HG03135 (cell line): ENCODE measurements at regions not wholly inside any gene's neighbourhood (a gene's known extent, or its start where the extent isn't known, plus 50 kb on each side); places are given as distances from the start of the nearest gene placed in this dataset.

Source experiments
- ATAC-seq: cut with Tn5 transposase; IDR thresholded peaks from one replicate; pipeline ENCODE4 v1.9.1; 2021; ENCODE audit warnings: mild to moderate bottlenecking, moderate library complexity; ENCODE audit not compliant: unreplicated experiment

- ATAC-seq = no peak
Observed at GRCh38 chr2:215522237-215522636, 86.4 kb upstream of the FN1 start.

DNA sequence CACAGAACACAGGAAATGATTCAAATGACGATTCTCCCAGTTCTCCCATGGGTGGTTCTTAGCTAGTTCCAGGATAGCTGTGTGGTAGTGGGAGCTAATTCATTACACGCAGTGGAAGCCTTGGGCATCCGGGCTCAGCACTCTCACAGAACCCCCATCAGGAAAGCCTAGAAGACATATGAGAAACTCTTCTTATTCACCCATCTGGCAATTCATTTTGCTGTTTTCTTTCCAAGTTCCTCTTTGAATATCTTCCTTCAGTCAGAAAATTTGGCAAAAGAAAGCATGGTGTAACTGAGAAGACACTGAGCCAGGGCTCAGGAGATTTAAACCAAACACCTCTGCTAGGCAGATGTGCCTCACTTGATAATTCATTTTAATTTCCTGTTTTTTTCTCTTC is 85.2 kb upstream of the FN1 start:
- no peak for ATAC-seq

DNA sequence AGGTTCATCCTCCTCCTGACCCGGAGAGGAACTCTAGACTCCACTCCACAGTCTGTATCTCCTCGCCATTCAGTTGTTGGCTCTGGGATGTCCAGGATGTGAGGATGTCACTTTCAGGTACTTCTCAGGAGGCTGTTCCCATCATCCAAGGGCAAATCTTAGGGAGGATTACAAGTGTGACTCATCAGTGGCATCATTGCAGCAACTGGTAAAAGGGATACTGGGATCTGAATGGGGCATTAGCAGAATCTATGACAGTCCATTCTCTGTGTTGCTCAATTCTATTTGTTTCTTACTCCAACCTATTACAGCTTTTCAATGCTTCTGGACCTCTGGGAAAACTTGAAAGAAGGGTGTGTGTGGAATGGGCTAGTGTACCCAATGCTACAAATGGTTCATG is 81.5 kb upstream of the FN1 start:
- ATAC-seq = no peak

GRCh38 chr2:215514516-215514915 is 78.6 kb upstream of the FN1 start:
- ATAC-seq = no peak

GRCh38 chr2:215511454-215512346 is 75.8 kb upstream of the FN1 start:
- ATAC-seq = no peak

DNA sequence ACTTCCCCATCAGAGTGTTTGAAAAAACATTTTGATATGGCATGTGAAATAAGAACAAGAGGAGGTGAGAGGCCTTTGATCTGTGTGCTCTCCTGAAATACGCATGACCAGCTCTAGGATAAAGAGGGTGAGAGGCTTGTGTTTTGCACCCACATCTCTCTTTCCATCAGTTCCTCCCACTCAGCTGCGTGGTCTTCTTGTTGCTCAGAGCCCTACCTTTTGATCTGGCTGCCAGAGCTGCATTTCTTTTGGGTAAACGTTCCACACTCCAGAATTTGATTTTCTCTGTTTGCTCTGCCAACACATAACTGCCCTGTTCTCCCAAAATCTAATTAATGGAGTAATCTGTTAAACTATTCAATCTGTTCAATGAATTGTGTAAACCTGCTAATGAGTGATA is 72.0 kb upstream of the FN1 start:
- ATAC-seq = no peak

DNA sequence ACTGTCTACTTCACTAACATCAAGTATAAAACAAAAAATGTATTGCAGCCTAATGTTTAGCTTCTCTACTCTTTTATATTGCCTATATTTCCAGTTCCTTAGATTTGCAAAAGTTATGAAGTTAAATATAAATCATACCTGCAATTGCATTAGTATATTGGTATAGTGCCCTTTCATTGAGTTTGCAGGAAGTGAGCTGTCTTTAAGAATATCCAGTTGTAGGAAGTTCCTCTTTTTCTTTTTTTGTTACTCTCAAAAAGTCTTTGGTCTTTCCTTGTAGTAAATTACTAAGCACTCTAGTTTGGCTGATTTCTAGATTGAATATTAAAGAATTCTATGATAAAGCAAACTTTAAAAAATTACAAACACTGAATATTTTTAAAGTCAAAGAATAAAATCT is 71.3 kb upstream of the FN1 start:
- ATAC-seq = no peak

DNA sequence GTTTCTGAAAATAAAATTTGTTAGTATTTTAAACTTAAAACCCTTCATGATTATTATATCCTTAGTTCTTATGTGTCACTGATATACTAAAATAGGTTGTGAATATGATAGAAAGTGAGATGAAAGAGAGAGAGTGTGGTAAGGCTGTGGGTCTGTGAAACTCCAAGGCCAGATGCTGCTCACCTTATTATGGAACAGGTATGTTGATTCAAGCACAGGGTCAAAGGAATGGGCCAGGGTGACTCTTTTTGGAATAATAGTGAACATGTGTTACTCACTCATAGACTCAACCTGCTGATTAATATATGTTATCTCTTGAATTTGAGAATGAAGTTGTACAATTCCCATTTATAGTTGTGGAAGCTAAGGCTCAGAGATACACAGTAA is 70.7 kb upstream of the FN1 start:
- no peak for ATAC-seq

- no peak for ATAC-seq
Observed at GRCh38 chr2:215505044-215505786, 69.3 kb upstream of the FN1 start.

- ATAC-seq = no peak
Observed at GRCh38 chr2:215504547-215504946, 68.7 kb upstream of the FN1 start.

GRCh38 chr2:215503381-215503780 is 67.5 kb upstream of the FN1 start:
- ATAC-seq = no peak

DNA sequence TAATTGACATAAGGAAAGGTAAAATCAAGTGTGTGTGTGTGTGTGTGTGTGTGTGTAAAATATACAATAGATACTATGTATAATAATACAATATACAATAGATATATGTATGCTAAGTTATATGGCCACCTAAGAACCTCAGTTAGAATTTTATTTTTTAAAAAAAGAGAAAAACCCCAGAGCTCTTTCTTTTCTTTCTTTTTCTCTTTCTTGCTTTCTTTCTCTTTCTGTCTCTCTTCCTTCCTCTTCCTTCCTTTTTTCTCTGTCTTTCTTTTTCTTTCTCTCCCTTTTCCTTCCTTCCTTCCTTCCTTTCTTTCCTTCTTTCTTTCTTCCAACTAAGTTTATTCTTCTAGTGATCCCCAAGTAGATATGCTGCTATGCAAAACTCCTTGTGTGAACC is 64.6 kb upstream of the FN1 start:
- ATAC-seq = no peak

DNA sequence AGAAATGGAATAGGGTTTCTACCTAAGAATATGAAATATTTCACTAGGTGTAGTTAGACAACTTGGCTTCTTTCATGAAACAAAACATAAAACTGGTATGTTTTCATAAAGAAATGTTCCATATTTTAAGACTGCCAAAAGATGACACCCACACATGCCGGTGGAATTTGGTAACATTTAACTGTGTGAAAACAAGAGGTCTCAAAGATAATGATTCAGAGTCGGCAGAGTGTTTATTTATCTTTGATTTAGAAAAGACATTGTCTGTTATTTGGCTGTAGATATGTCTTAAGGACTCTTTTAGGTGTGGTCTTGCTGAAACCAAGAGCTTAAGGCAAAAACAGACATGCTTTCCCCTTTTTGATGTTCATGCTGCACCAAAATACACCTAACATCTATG is 63.5 kb upstream of the FN1 start:
- ATAC-seq = no peak

DNA sequence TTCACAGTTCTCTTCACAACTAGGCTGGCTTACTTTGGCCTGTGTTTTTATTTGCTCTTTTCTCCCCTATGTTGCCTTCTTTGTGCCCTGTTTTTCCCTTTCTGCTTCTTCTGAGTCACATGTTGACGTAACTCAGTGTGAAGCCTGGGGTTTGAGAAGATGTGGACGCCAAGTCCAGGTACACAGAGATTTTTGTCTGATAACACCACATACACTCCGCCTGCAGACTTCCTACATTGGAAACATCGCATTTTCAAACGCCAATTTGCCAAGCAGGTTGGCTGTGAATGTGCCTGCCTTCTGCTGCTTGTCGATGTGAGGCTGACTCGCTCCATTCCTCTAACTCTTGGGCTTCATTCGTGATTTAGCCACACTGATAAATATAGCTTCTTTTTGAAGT is 62.6 kb upstream of the FN1 start:
- ATAC-seq = no peak

- ATAC-seq = no peak
Observed at GRCh38 chr2:215493376-215493775, 57.5 kb upstream of the FN1 start.

DNA sequence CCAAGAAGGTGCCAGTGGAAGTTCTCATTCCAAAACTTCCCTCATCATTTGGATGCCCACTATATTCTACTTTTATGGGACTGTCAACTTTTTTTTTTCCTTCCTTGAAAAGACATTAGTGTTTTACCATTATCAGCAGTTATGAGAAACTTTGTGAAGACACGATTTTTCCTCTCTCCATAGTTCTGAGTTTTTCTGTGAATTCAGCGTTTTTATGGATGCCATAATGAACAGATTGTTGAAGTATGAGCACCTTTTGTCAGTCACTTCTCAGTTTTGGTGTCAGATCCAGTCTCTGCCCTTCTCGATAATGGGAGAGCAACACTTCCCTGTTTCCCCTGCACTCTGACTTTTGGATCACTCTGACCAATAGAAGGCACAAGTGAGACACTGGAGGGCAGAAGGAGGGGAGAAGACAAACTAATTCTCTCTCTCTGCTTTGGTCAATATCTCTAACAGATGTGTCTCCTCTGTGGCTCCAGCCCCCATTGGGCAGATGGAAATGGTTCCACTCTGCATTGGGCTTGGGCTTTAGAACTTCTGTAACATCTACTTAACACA is 53.5 kb upstream of the FN1 start:
- ATAC-seq = no peak

DNA sequence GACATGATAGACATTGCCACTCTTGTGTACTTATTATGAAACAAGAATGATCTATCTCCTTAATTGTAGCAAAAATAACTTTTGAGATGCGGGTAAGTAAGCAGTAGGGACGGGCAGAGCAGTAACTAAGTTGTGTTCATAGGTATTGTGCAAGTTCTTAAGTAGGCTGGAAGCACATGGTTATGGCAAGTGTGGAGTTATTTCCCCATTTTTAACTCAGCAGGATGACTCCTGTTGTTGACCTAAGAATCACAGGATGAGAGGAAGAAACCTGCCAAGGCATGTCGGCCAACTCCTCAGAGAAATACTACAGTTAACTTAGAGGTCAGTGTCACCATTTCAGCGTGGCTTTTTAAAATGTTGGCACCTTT is 51.1 kb upstream of the FN1 start:
- ATAC-seq = no peak

DNA sequence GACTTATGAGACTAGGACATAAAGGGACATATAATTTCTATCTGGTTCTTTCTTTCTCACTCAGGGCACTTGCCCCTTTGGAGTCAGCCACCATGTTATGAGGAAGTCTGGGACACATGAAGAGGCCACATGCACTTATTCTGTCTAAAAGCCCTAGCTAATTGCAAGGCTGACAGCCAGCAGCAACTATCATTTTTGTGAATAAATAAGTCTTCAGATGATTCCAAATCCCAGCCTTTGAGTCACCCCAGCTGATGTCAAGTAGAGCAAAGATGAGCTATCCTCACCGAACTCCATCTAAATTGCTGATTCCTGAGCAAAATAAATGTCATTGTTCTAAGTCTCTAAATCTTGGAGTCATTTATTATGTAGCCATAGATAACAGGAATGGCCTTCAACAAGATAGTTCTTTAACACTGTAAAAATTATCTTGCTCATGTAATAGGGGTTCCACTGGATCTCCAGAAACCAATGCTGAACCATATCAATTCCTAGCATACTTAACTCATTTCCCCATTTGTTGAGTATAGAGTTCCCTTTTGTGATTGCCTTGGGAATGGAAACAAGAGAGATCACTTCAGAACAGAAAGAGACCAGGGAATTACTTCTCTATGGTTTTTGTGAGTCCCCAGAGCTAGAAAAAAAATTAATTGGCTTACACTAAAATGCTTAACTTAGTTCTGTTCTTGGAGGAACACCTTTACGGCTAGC is 50.6 kb upstream of the FN1 start:
- ATAC-seq = no peak
